ENCODE measurements at regions not wholly inside any gene's neighbourhood (a gene's known extent, or its start where the extent isn't known, plus 50 kb on each side); places are given as distances from the start of the nearest gene placed in this dataset.

DNA sequence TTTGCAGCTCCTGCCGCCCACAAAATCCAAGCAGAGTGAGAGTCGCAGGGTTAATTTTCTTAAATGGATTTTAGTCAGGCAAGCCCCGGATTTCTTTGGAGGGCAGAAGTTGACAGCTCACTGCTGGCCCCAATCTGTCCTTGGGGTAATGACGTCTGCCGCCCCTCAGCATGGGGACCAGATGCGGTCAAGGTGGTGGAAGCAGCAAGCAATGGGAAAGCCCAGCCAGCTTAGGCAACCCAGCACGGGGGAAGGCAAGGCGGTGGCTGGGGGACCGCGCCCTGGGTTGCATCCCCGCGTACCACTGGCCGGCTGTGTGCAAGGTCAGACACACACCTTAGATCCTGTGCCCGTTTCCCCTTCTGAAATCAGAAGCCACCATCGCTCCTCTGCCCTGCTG is 321.7 kb downstream of the C16orf95 start:
- Mint-ChIP-seq H3K4me1 (peaks cover 24% of the 10 kb centered on the region), H3K27me3 (ENCODE audit: low read depth) (peaks cover 43% of the 10 kb centered on the region), H3K27ac (no peak overlapping the region), H3K9me3 (peaks cover 11% of the 10 kb centered on the region), H3K4me3 (no peak overlapping the region), H3K36me3 (no peaks in the 10 kb centered on the region)
- no peak for DNase-seq (ENCODE audit: low spot score in 2 of 2, unreplicated experiment in 2 of 2)
- TF ChIP-seq, protein P1, sequence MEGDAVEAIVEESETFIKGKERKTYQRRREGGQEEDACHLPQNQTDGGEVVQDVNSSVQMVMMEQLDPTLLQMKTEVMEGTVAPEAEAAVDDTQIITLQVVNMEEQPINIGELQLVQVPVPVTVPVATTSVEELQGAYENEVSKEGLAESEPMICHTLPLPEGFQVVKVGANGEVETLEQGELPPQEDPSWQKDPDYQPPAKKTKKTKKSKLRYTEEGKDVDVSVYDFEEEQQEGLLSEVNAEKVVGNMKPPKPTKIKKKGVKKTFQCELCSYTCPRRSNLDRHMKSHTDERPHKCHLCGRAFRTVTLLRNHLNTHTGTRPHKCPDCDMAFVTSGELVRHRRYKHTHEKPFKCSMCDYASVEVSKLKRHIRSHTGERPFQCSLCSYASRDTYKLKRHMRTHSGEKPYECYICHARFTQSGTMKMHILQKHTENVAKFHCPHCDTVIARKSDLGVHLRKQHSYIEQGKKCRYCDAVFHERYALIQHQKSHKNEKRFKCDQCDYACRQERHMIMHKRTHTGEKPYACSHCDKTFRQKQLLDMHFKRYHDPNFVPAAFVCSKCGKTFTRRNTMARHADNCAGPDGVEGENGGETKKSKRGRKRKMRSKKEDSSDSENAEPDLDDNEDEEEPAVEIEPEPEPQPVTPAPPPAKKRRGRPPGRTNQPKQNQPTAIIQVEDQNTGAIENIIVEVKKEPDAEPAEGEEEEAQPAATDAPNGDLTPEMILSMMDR (IDR thresholded peaks at IDR 0.05; ENCODE audit: unreplicated experiment), result no peak

DNA sequence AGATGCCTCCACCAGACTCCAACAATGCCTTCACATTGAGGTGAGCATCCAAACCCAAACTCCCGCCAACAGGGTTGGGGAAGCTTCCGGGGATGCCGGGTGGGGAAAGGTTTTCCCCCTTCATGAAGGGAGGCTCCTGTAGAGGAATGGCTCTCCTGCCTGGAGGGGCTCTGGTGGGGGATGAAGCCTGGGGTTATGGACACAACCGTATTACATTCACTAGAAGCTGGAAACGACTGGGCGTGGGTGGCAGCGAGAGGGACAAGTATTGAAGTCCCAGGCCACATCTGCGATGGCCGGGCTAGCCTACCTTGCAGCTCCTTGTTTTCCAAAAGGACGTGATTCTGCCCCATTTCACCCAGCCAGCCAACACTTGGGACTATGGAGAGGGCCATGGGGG is 321.1 kb downstream of the C16orf95 start:
- no peak overlapping the region for H3K27ac Mint-ChIP-seq
- no peaks in the 10 kb centered on the region for H3K36me3 Mint-ChIP-seq
- peaks cover 40% of the 10 kb centered on the region for H3K27me3 Mint-ChIP-seq (ENCODE audit: low read depth)
- no peak overlapping the region for H3K4me3 Mint-ChIP-seq
- TF ChIP-seq, protein P1 (IDR thresholded peaks at IDR 0.05; ENCODE audit: unreplicated experiment), result no peak
- H3K4me1 Mint-ChIP-seq, result peaks cover 20% of the 10 kb centered on the region
- peaks cover 17% of the 10 kb centered on the region for H3K9me3 Mint-ChIP-seq
- DNase-seq (ENCODE audit: low spot score in 2 of 2, unreplicated experiment in 2 of 2), result no peak

DNA sequence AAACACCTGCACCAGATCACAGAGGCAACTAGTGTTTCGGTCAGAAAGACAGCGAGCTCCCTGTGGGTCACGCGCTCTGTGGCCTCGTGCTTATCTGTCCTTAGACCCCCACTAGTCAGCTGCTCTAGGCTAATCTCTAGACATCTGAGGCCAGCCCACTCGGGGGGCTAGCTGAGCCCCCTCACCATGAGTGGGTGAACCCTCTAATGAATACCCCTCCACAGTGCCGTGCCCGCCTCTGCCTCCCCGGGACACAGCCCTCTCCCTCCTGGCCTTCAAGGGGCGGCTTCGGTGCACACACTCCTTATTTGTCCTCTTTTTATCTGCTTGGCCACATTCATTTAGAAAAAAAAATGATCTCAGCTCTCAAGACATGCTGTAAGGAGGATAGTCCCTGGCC is 320.1 kb downstream of the C16orf95 start:
- no peaks in the 10 kb centered on the region for H3K36me3 Mint-ChIP-seq
- peaks cover 20% of the 10 kb centered on the region for H3K4me1 Mint-ChIP-seq
- H3K4me3 Mint-ChIP-seq, result no peak overlapping the region
- DNase-seq (ENCODE audit: low spot score in 2 of 2, unreplicated experiment in 2 of 2), result no peak
- peaks cover 23% of the 10 kb centered on the region for H3K9me3 Mint-ChIP-seq
- H3K27me3 Mint-ChIP-seq (ENCODE audit: low read depth), result peaks cover 36% of the 10 kb centered on the region
- TF ChIP-seq, protein P1 (IDR thresholded peaks at IDR 0.05; ENCODE audit: unreplicated experiment), result no peak
- H3K27ac Mint-ChIP-seq, result no peak overlapping the region

DNA sequence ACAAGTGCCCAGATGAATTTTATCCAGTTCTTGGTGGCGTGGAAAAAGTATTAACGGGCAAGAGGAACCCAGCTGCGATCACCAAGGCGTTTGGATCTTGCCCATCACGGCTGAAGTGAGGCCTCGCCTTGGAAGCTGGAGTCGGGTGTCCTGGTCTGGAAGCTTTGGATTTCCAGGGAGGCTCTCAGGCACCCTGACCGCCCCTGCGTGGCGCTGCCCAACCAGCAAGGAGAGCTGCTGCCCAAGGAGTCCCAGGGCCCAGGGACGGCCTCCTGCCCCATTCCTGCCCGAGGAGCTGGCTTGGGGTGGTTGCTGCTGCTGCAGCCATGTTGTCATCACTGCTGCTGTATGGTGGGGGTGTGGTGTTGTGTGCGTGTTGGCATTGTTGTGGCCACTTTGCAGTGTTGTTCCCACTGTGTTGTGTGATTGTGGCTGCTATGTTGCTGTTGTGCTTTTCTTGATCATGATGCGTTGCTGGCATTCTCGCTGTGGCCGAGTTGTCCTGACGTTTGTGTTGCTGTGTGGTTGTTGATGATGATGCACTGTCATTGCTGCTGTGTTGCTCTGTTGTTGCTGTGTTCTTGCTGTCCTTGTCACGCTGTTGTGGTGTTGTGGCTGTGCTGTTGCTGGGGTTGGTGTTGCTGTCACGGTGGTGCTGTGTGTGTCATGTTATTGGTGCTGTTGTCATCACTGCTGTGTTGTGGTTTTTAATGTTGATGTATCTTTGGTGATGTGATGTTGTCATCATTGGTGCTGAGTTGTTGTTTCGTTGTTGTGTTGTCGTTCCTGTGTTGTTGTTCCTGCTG is 318.8 kb downstream of the C16orf95 start:
- H3K27ac Mint-ChIP-seq, result no peak overlapping the region
- peaks cover 28% of the 10 kb centered on the region for H3K27me3 Mint-ChIP-seq (ENCODE audit: low read depth)
- peaks cover 16% of the 10 kb centered on the region for H3K9me3 Mint-ChIP-seq
- H3K4me1 Mint-ChIP-seq, result peaks cover 18% of the 10 kb centered on the region
- H3K4me3 Mint-ChIP-seq, result no peak overlapping the region
- DNase-seq (ENCODE audit: low spot score in 2 of 2, unreplicated experiment in 2 of 2), result no peak
- no peaks in the 10 kb centered on the region for H3K36me3 Mint-ChIP-seq
- TF ChIP-seq, protein P1 (IDR thresholded peaks at IDR 0.05; ENCODE audit: unreplicated experiment), result no peak

DNA sequence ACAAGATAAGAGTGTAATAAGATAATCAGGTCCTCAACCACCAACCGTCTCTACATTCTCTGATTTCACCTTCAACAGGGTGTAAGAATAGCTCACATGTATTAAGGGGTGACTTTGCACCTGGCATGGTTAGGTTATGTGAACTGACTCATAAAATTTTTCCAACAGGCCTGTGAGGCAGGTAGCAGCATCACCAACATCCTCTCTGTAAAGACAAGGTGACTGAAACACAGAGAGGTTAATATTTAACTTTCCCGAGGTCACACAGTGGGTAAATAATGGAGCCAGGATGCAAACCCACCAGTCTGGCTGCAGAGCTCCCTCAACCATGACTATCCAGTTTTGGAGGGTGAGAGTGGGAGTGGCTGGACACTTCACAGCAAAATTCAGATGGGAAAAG is 317.2 kb downstream of the C16orf95 start:
- TF ChIP-seq, protein P1 (IDR thresholded peaks at IDR 0.05; ENCODE audit: unreplicated experiment), result no peak
- no peak overlapping the region for H3K4me3 Mint-ChIP-seq
- H3K27ac Mint-ChIP-seq, result no peak overlapping the region

More for the DNA sequence above, 317.2 kb downstream of the C16orf95 start:
- H3K4me1 Mint-ChIP-seq, result peaks cover 12% of the 10 kb centered on the region
- no peaks in the 10 kb centered on the region for H3K36me3 Mint-ChIP-seq
- peaks cover 26% of the 10 kb centered on the region for H3K9me3 Mint-ChIP-seq
- peaks cover 25% of the 10 kb centered on the region for H3K27me3 Mint-ChIP-seq (ENCODE audit: low read depth)
- no peak for DNase-seq (ENCODE audit: low spot score in 2 of 2, unreplicated experiment in 2 of 2)
